AG10803 (cell line): ENCODE measurements at regions not wholly inside any gene's neighbourhood (a gene's known extent, or its start where the extent isn't known, plus 50 kb on each side); places are given as distances from the start of the nearest gene placed in this dataset.

ENCODE experiments used
- DNase-seq: peaks from one replicate; pipeline ENCODE4 v3.0.0; 2010; ENCODE audit warnings: low read depth
- H3K4me3 ChIP-seq: 2 replicates; pipeline ENCODE4 v1.5.1; 2011; ENCODE audit warnings: mild to moderate bottlenecking, low read length, control low read depth
- CTCF ChIP-seq: conservative IDR thresholded peaks from 2 replicates; pipeline ENCODE4 v1.5.1; 2011; ENCODE audit warnings: mild to moderate bottlenecking, low read length, control low read depth, inconsistent platforms

- no peak for TF ChIP-seq CTCF
- DNase-seq: no peak
- no peak overlapping the region for H3K4me3 ChIP-seq
Measured at GRCh38 chr5:133905424-133905823, 63.0 kb downstream of the C5orf15 start.

GRCh38 chr5:133904641-133905040 is 63.8 kb downstream of the C5orf15 start:
- no peak overlapping the region for H3K4me3 ChIP-seq
- no peak for DNase-seq
- TF ChIP-seq CTCF: no peak

GRCh38 chr5:133902511-133903118 is 65.8 kb downstream of the C5orf15 start:
- no peak overlapping the region for H3K4me3 ChIP-seq
- no peak for DNase-seq
- TF ChIP-seq CTCF: no peak

GRCh38 chr5:133900534-133901270 is 67.7 kb downstream of the C5orf15 start:
- TF ChIP-seq CTCF: no peak
- DNase-seq: no peak
- no peak overlapping the region for H3K4me3 ChIP-seq

GRCh38 chr5:133899506-133899905 is 68.9 kb downstream of the C5orf15 start:
- no peak overlapping the region for H3K4me3 ChIP-seq
- no peak for DNase-seq
- no peak for TF ChIP-seq CTCF

- TF ChIP-seq CTCF: no peak
- DNase-seq: no peak
- no peak overlapping the region for H3K4me3 ChIP-seq
Measured at GRCh38 chr5:133898440-133898839, 70.0 kb downstream of the C5orf15 start.

GRCh38 chr5:133897431-133897830 is 71.0 kb downstream of the C5orf15 start:
- TF ChIP-seq CTCF: no peak
- DNase-seq: no peak
- no peak overlapping the region for H3K4me3 ChIP-seq
